ENCODE measurements at regions not wholly inside any gene's neighbourhood (a gene's known extent, or its start where the extent isn't known, plus 50 kb on each side); places are given as distances from the start of the nearest gene placed in this dataset.

DNA sequence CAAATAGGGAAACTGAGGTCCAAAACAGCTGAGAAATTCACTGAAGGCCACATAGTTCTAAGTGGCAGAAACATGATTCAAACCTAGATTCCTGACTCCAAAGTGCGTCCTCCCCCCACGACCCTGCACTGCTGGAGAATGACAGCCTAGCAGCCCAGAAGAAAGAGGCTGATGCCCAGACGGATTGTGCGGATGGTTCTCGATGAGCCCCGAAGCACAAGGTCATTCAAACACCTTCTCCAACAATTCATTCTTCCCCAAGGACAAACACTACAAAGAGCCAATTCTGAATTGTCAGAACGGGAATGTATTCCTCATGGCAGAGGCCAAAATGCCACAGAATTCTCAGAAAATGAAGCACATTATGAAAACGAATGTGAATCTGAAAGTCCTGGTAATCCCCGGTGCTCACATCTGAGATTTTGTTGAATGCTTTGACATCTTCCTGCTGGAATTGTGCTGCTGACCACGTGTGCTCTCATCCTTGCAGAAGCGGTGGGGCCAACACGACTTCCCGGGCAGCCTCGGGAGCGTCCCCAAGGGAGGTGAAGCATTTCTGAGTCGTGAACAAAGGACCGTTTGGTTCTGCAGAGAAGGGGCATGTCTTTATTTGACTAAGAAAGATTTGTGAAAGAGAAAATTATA, 337.0 kb downstream of the EIPR1 start:
- Mint-ChIP-seq H3K27me3 (ENCODE audit: insufficient read depth) (peaks cover 7% of the 10 kb centered on the region), H3K4me3 (no peak overlapping the region), H3K9me3 (peaks cover 50% of the 10 kb centered on the region), H3K27ac (no peak overlapping the region), H3K4me1 (ENCODE audit: low read depth) (no peaks in the 10 kb centered on the region), H3K36me3 (ENCODE audit: low read depth) (no peaks in the 10 kb centered on the region)
- DNase-seq: no peak
- TF ChIP-seq, protein P1, sequence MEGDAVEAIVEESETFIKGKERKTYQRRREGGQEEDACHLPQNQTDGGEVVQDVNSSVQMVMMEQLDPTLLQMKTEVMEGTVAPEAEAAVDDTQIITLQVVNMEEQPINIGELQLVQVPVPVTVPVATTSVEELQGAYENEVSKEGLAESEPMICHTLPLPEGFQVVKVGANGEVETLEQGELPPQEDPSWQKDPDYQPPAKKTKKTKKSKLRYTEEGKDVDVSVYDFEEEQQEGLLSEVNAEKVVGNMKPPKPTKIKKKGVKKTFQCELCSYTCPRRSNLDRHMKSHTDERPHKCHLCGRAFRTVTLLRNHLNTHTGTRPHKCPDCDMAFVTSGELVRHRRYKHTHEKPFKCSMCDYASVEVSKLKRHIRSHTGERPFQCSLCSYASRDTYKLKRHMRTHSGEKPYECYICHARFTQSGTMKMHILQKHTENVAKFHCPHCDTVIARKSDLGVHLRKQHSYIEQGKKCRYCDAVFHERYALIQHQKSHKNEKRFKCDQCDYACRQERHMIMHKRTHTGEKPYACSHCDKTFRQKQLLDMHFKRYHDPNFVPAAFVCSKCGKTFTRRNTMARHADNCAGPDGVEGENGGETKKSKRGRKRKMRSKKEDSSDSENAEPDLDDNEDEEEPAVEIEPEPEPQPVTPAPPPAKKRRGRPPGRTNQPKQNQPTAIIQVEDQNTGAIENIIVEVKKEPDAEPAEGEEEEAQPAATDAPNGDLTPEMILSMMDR (IDR thresholded peaks at IDR 0.05): no peak

DNA sequence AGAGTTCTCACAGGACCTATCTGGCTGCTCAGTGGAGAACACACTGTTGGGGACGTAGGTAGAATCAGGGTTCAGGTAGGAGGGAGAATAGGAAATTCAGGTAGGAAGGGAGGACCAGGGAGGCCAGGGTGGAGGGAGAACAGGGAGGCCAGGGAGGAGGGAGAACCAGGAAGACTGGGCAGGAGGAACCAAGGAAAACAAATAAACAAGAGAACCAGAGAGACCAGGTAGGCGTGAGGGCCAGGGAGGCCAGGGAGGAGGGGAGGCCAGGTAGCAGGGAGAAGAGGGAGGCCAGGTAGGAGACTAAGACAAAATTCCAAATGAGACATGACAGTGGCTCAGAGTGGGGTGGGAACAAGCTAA, 337.6 kb downstream of the EIPR1 start:
- H3K27ac Mint-ChIP-seq: no peak overlapping the region
- H3K4me3 Mint-ChIP-seq: no peak overlapping the region
- DNase-seq: no peak
- H3K27me3 Mint-ChIP-seq (ENCODE audit: insufficient read depth): peaks cover 8% of the 10 kb centered on the region
- peaks cover 52% of the 10 kb centered on the region for H3K9me3 Mint-ChIP-seq
- TF ChIP-seq, protein P1 (IDR thresholded peaks at IDR 0.05): no peak
- H3K36me3 Mint-ChIP-seq (ENCODE audit: low read depth): no peaks in the 10 kb centered on the region
- H3K4me1 Mint-ChIP-seq (ENCODE audit: low read depth): no peaks in the 10 kb centered on the region

DNA sequence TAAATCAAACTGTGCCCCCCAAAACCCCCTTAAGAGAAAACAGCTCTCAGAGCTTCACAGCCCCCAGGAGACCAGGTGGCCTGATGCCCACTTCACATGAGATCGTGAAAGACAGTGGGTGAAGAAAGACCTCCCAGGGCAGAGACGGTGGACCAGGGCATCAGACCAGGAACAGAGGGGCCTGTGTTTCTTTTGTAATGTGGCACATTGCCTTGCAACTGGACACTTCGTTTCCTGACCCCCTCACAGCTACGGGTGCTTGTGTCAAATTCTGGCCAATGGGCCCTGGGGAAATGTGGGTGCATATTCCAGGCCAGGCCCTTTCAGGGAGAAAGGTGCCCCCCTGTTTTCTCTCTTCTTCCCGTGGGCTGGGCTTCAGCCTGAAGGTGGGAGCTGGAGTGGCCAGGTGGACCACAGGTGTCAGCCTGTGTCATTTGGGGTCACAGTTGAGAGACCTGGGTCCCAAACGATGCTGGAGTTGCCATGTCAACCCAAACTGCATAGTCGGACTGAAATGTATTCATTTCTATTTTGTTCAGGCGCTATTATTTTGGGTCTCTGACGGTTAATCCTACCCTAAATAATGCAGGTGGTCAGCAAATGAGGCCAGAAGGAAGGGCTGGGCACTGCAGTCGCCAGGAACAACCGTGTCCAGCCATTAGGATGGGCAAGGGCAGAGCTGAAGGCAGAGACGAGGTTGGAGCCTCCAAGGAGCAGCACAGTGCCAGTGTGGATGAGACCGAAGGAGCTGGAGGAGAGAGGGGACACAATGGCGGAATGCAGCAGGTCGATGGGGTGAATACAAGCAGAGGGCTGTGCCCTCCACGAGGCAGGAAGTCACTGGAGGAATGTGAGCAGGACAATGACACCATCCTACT, 338.2 kb downstream of the EIPR1 start:
- Mint-ChIP-seq H3K9me3 (peaks cover 55% of the 10 kb centered on the region), H3K27ac (no peak overlapping the region), H3K4me1 (ENCODE audit: low read depth) (no peaks in the 10 kb centered on the region), H3K36me3 (ENCODE audit: low read depth) (no peaks in the 10 kb centered on the region), H3K4me3 (no peak overlapping the region), H3K27me3 (ENCODE audit: insufficient read depth) (peaks cover 11% of the 10 kb centered on the region)
- no peak for DNase-seq
- TF ChIP-seq, protein P1 (IDR thresholded peaks at IDR 0.05): no peak

DNA sequence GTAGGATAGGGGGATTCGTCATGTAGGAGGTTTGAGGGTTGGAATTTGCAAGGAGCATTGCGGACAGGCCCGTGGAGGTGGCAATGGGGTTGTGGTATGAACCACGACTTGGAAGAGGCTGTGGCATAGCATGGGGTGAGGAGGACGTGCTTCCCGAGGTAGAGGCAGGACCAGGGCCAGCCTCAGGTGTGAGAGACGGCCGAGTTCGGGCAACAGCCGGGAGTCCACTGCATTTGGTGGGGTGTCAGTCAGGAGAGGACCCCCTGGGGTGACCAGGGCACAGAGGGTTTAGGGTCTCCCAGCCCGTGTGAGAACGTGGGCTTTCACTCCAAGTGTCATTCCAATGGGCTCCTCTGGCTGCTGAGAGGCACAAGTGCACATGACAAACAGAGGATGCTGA, 339.0 kb downstream of the EIPR1 start:
- Mint-ChIP-seq H3K9me3 (peaks cover 49% of the 10 kb centered on the region), H3K4me1 (ENCODE audit: low read depth) (no peaks in the 10 kb centered on the region), H3K27me3 (ENCODE audit: insufficient read depth) (peaks cover 11% of the 10 kb centered on the region), H3K36me3 (ENCODE audit: low read depth) (no peaks in the 10 kb centered on the region), H3K4me3 (no peak overlapping the region), H3K27ac (no peak overlapping the region)
- DNase-seq: no peak
- TF ChIP-seq, protein P1 (IDR thresholded peaks at IDR 0.05): no peak

DNA sequence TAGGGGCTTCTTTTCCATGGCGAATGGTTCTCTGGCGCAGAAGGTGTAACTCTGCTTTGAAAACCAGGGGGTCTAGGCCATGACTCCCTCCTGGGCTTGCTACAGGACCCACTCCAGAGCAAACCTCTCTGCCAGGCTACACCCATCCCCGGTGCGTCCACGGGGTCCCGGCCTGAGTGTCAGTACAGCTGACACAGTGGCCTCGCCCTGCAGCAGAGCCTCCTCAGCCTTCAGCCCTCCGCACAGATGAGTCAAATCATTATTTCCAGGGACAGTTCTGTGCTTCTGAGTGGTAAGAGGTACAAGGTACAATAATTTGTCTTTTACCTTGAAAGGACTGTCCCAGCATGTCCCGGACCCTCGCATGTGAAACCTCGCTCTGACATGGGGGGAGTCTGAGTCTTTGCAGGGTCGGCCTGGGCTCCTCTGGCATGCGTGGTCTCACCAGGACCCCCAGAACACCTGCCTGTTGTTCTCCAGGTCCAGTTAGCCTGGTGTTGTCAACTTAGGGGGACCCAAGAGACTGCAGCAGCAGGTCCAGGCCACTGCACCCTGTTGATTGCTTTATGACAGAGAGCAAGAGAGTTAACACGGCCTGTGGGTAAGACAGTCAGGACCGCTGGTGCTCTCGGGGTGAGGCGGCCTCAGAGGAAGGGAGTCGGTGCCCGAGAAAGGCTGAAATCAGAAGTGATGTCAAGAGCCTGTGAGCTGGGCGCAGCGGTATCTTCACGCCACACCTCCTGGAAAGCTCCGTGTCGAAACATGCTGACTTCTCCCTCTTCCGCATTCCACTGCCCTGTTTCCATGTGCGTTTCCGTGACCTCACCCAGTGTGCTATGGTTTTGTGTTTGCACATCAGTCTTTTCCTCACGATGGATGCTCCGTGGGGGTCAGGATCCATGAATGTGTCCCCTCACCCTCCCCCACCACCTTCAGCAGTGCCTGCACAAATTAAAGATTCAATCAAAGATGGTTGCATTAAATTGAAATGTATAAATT, 340.1 kb downstream of the EIPR1 start:
- TF ChIP-seq, protein P1 (IDR thresholded peaks at IDR 0.05): no peak
- no peaks in the 10 kb centered on the region for H3K4me1 Mint-ChIP-seq (ENCODE audit: low read depth)
- H3K27me3 Mint-ChIP-seq (ENCODE audit: insufficient read depth): peaks cover 9% of the 10 kb centered on the region
- H3K9me3 Mint-ChIP-seq: peaks cover 43% of the 10 kb centered on the region
- DNase-seq: no peak
- no peak overlapping the region for H3K27ac Mint-ChIP-seq
- no peaks in the 10 kb centered on the region for H3K36me3 Mint-ChIP-seq (ENCODE audit: low read depth)
- no peak overlapping the region for H3K4me3 Mint-ChIP-seq

Measured in HFFc6 (cell line).